ENCODE measurements at regions not wholly inside any gene's neighbourhood (a gene's known extent, or its start where the extent isn't known, plus 50 kb on each side); places are given as distances from the start of the nearest gene placed in this dataset.
A peak's percentile ranks its signal among the peaks of the same experiment; 100 is the strongest.
"Not testable (repeated sequence)": the region's sequence is repeated elsewhere in the genome, so short reads cannot be mapped to it uniquely, and the experiment has no call there.

GRCh38 chr1:235054466-235054865 lies 74.2 kb downstream of the TOMM20 start:
- in situ Hi-C loops (cut with HindIII; ENCODE audit: low pct_ligation_motif_present, low sequenced_read_pairs) = no loop called here
- TF ChIP-seq CTCF (IDR thresholded peaks at IDR 0.05; ENCODE audit: low read depth, low read length, missing control alignments) = no peak

GRCh38 chr1:235052067-235053008 lies 76.3 kb downstream of the TOMM20 start:
- no peak for DNase-seq
- TF ChIP-seq CTCF (IDR thresholded peaks at IDR 0.05; ENCODE audit: low read depth, low read length, missing control alignments) = no peak
- no peaks in the 10 kb centered on the region for H3K27me3 ChIP-seq (replicated peaks)
- no peak overlapping the region for H3K27ac ChIP-seq
- no peak overlapping the region for H3K4me3 ChIP-seq (ENCODE audit: low read depth, low read length)
- in situ Hi-C loops (cut with HindIII; ENCODE audit: low pct_ligation_motif_present, low sequenced_read_pairs) = no loop called here
- no peaks in the 10 kb centered on the region for H3K36me3 ChIP-seq (replicated peaks)

More at GRCh38 chr1:235054466-235054865, 74.2 kb downstream of the TOMM20 start:
- no peak for DNase-seq
- H3K36me3 ChIP-seq (replicated peaks) = no peaks in the 10 kb centered on the region
- H3K4me3 ChIP-seq (ENCODE audit: low read depth, low read length) = no peak overlapping the region
- H3K27me3 ChIP-seq (replicated peaks) = no peaks in the 10 kb centered on the region
- no peak overlapping the region for H3K27ac ChIP-seq

- Histone ChIP-seq H3K27ac (no peak overlapping the region), H3K36me3 (replicated peaks) (no peaks in the 10 kb centered on the region), H3K4me3 (ENCODE audit: low read depth, low read length) (no peak overlapping the region), H3K27me3 (replicated peaks) (no peaks in the 10 kb centered on the region)
- in situ Hi-C loops (cut with HindIII; ENCODE audit: low pct_ligation_motif_present, low sequenced_read_pairs) = no loop called here
- DNase-seq = no peak
- no peak for TF ChIP-seq CTCF (IDR thresholded peaks at IDR 0.05; ENCODE audit: low read depth, low read length, missing control alignments)
These were observed 77.1 kb downstream of the TOMM20 start for GRCh38 chr1:235051521-235051920.

- H3K27ac ChIP-seq = no peak overlapping the region
- no peak overlapping the region for H3K4me3 ChIP-seq (ENCODE audit: low read depth, low read length)
- H3K36me3 ChIP-seq (replicated peaks) = no peaks in the 10 kb centered on the region
- in situ Hi-C loops (cut with HindIII; ENCODE audit: low pct_ligation_motif_present, low sequenced_read_pairs) = no loop called here
- H3K27me3 ChIP-seq (replicated peaks) = no peaks in the 10 kb centered on the region
- DNase-seq = peak; percentile 56
- TF ChIP-seq CTCF (IDR thresholded peaks at IDR 0.05; ENCODE audit: low read depth, low read length, missing control alignments) = no peak
These were observed 77.7 kb downstream of the TOMM20 start for GRCh38 chr1:235050911-235051360.

GRCh38 chr1:235049716-235050378 lies 78.8 kb downstream of the TOMM20 start:
- H3K4me3 ChIP-seq (ENCODE audit: low read depth, low read length); H3K27me3 ChIP-seq (replicated peaks); in situ Hi-C loops (cut with HindIII; ENCODE audit: low pct_ligation_motif_present, low sequenced_read_pairs); H3K36me3 ChIP-seq (replicated peaks): not testable (repeated sequence)
- DNase-seq = peak; percentile 54
- peak overlapping the region; percentile 19 for H3K27ac ChIP-seq

GRCh38 chr1:235049217-235049616 lies 79.4 kb downstream of the TOMM20 start:
- H3K36me3 ChIP-seq (replicated peaks) = no peaks in the 10 kb centered on the region
- DNase-seq = no peak
- peak overlapping the region; percentile 19 for H3K27ac ChIP-seq
- H3K27me3 ChIP-seq (replicated peaks) = no peaks in the 10 kb centered on the region
- TF ChIP-seq CTCF (IDR thresholded peaks at IDR 0.05; ENCODE audit: low read depth, low read length, missing control alignments) = no peak
- in situ Hi-C loops (cut with HindIII; ENCODE audit: low pct_ligation_motif_present, low sequenced_read_pairs) = no loop called here
- no peak overlapping the region for H3K4me3 ChIP-seq (ENCODE audit: low read depth, low read length)

Data from brain microvascular endothelial cell (primary cell).